ENCODE measurements at regions not wholly inside any gene's neighbourhood (a gene's known extent, or its start where the extent isn't known, plus 50 kb on each side); places are given as distances from the start of the nearest gene placed in this dataset.

GRCh38 chr6:164183556-164184123 is 769.1 kb downstream of the QKI start:
- FAIRE-seq = no peak
- POLR2A ChIA-PET = no interaction called here

More at GRCh38 chr6:164183556-164184123, 769.1 kb downstream of the QKI start:
- H3K9ac ChIP-seq (ENCODE audit: insufficient read depth, low read depth, low read length) = no peak overlapping the region
- no peaks in the 10 kb centered on the region for H3K9me3 ChIP-seq (ENCODE audit: low read length)
- no peak overlapping the region for H2AFZ ChIP-seq (ENCODE audit: low read length)
- CTCF ChIA-PET (ENCODE audit: low intra/inter-chr PET ratio, low total read pairs) = no interaction called here
- H3K27me3 ChIP-seq (ENCODE audit: control insufficient read depth in 1 of 2, insufficient read depth in 2 of 2, low read length in 2 of 2) = no peaks in the 10 kb centered on the region
- ATAC-seq (no peak), DNase-seq (ENCODE audit: low spot score) (no peak)
- no peak overlapping the region for H3K4me3 ChIP-seq (replicated peaks in 1 of 3; ENCODE audit: insufficient read depth in 1 of 3, low read depth in 2 of 3, low read length in 3 of 3)
- no peaks in the 10 kb centered on the region for H3K4me1 ChIP-seq (ENCODE audit: insufficient read depth, low read length)
- BruUV-seq (replicated peaks) = no TSS peak
- in situ Hi-C loops (cut with HindIII; ENCODE audit: extremely low pct_ligation_motif_present, low pct_unique_long_range_greater_than_20kb) = no loop called here
- H3K4me2 ChIP-seq (ENCODE audit: low read depth, low read length) = no peak overlapping the region
- no peaks in the 10 kb centered on the region for H3K36me3 ChIP-seq (replicated peaks in 1 of 2; ENCODE audit: control insufficient read depth in 1 of 2, insufficient read depth in 2 of 2, low read length in 2 of 2)
- no peak for TF ChIP-seq ZNF782 (CRISPR knock-in tag; IDR thresholded peaks at IDR 0.05; ENCODE audit: borderline replicate concordance)
- TF ChIP-seq NCOA5 (CRISPR knock-in tag; IDR thresholded peaks at IDR 0.05) = no peak
- TF ChIP-seq HNRNPH1 (optimal IDR thresholded peaks at IDR 0.05; ENCODE audit: low read depth, low read length) = no peak
- TF ChIP-seq, protein P1, sequence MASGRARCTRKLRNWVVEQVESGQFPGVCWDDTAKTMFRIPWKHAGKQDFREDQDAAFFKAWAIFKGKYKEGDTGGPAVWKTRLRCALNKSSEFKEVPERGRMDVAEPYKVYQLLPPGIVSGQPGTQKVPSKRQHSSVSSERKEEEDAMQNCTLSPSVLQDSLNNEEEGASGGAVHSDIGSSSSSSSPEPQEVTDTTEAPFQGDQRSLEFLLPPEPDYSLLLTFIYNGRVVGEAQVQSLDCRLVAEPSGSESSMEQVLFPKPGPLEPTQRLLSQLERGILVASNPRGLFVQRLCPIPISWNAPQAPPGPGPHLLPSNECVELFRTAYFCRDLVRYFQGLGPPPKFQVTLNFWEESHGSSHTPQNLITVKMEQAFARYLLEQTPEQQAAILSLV (CRISPR knock-in tag; IDR thresholded peaks at IDR 0.05; ENCODE audit: borderline replicate concordance) = no peak
- no peak for TF ChIP-seq ZBTB26 (CRISPR knock-in tag; IDR thresholded peaks at IDR 0.05; ENCODE audit: borderline replicate concordance)
- TF ChIP-seq CBFB (CRISPR knock-in tag; IDR thresholded peaks at IDR 0.05) = no peak
- TF ChIP-seq ZNF788 (CRISPR knock-in tag; IDR thresholded peaks at IDR 0.05; ENCODE audit: borderline replicate concordance) = no peak
- TF ChIP-seq IRF1 (CRISPR knock-in tag; IDR thresholded peaks at IDR 0.05; ENCODE audit: low read depth) = no peak
- TF ChIP-seq NBN (conservative IDR thresholded peaks at IDR 0.05) = no peak
- TF ChIP-seq NFKBIZ (CRISPR knock-in tag; IDR thresholded peaks at IDR 0.05) = no peak
- no peak for TF ChIP-seq XBP1 (CRISPR knock-in tag; IDR thresholded peaks at IDR 0.05)
- TF ChIP-seq CEBPB (IDR thresholded peaks at IDR 0.05; ENCODE audit: borderline replicate concordance, low read depth, low read length) = no peak
- TF ChIP-seq ZNF512B (CRISPR knock-in tag; IDR thresholded peaks at IDR 0.05; ENCODE audit: borderline replicate concordance) = no peak
- no peak for TF ChIP-seq ZNF280D (CRISPR knock-in tag; IDR thresholded peaks at IDR 0.05)
- intact Hi-C loops (cut with micrococcal nuclease; ENCODE audit: unreplicated experiment) = no loop called here
- H4K20me1 ChIP-seq (ENCODE audit: insufficient read depth, low read length) = no peaks in the 10 kb centered on the region
- no peaks in the 10 kb centered on the region for H3K79me2 ChIP-seq (ENCODE audit: insufficient read depth, low read length)
- 31% methylated on average over 6 of the region's 6 CpGs for WGBS (ENCODE audit: low lambda C conversion rate)
- no peak overlapping the region for H3K27ac ChIP-seq (ENCODE audit: extremely low read length, insufficient read depth, low read length)

All from HepG2 (cell line).